ENCODE measurements at regions not wholly inside any gene's neighbourhood (a gene's known extent, or its start where the extent isn't known, plus 50 kb on each side); places are given as distances from the start of the nearest gene placed in this dataset.
A peak's percentile ranks its signal among the peaks of the same experiment; 100 is the strongest.

GRCh38 chr11:105399511-105399910, 210.4 kb upstream of the GRIA4 start:
- CTCF ChIA-PET: no interaction called here
- no peaks in the 10 kb centered on the region for H3K27me3 ChIP-seq (ENCODE audit: control insufficient read depth, insufficient read depth, low read length)
- no peak for DNase-seq (ENCODE audit: low read depth)

GRCh38 chr11:105398636-105399035, 211.2 kb upstream of the GRIA4 start:
- no peak for DNase-seq (ENCODE audit: low read depth)
- H3K4me3 ChIP-seq (ENCODE audit: low read depth, low read length): no peak overlapping the region
- no peak for TF ChIP-seq CTCF (IDR thresholded peaks at IDR 0.05; ENCODE audit: insufficient read depth, low read depth, low read length)
- ChIA-PET POLR2A (no interaction called here), CTCF (no interaction called here)
- no peaks in the 10 kb centered on the region for H3K36me3 ChIP-seq (ENCODE audit: control insufficient read depth, insufficient read depth, low read length)
- H3K27me3 ChIP-seq (ENCODE audit: control insufficient read depth, insufficient read depth, low read length): no peaks in the 10 kb centered on the region

More at GRCh38 chr11:105399511-105399910, 210.4 kb upstream of the GRIA4 start:
- no peak for TF ChIP-seq CTCF (IDR thresholded peaks at IDR 0.05; ENCODE audit: insufficient read depth, low read depth, low read length)
- POLR2A ChIA-PET: no interaction called here
- no peak overlapping the region for H3K4me3 ChIP-seq (ENCODE audit: low read depth, low read length)
- no peaks in the 10 kb centered on the region for H3K36me3 ChIP-seq (ENCODE audit: control insufficient read depth, insufficient read depth, low read length)

- Histone ChIP-seq H3K4me3 (ENCODE audit: low read depth, low read length) (no peak overlapping the region), H3K27me3 (ENCODE audit: control insufficient read depth, insufficient read depth, low read length) (no peaks in the 10 kb centered on the region), H3K36me3 (ENCODE audit: control insufficient read depth, insufficient read depth, low read length) (no peaks in the 10 kb centered on the region)
- TF ChIP-seq CTCF (IDR thresholded peaks at IDR 0.05; ENCODE audit: insufficient read depth, low read depth, low read length): no peak
- CTCF ChIA-PET: no interaction called here
- POLR2A ChIA-PET: no interaction called here
- DNase-seq (ENCODE audit: low read depth): no peak
Measured at GRCh38 chr11:105393326-105393725, 216.5 kb upstream of the GRIA4 start.

GRCh38 chr11:105392556-105392955, 217.3 kb upstream of the GRIA4 start:
- peak; percentile 33 for DNase-seq (ENCODE audit: low read depth)
- CTCF ChIA-PET: interaction anchor here (0.6 kb wide), 1 partner anchor 35 kb away, joined by 3 read pairs; no protein-coding TSS in a partner anchor
- Histone ChIP-seq H3K36me3 (ENCODE audit: control insufficient read depth, insufficient read depth, low read length) (no peaks in the 10 kb centered on the region), H3K27me3 (ENCODE audit: control insufficient read depth, insufficient read depth, low read length) (no peaks in the 10 kb centered on the region), H3K4me3 (ENCODE audit: low read depth, low read length) (no peak overlapping the region)
- POLR2A ChIA-PET: no interaction called here
- TF ChIP-seq CTCF (IDR thresholded peaks at IDR 0.05; ENCODE audit: insufficient read depth, low read depth, low read length): no peak

- Histone ChIP-seq H3K36me3 (ENCODE audit: control insufficient read depth, insufficient read depth, low read length) (no peaks in the 10 kb centered on the region), H3K27me3 (ENCODE audit: control insufficient read depth, insufficient read depth, low read length) (no peaks in the 10 kb centered on the region), H3K4me3 (ENCODE audit: low read depth, low read length) (no peak overlapping the region)
- TF ChIP-seq CTCF (IDR thresholded peaks at IDR 0.05; ENCODE audit: insufficient read depth, low read depth, low read length): no peak
- CTCF ChIA-PET: no interaction called here
- no peak for DNase-seq (ENCODE audit: low read depth)
- POLR2A ChIA-PET: no interaction called here
Measured at GRCh38 chr11:105389952-105390351, 219.9 kb upstream of the GRIA4 start.

Data from BJ (cell line).